ENCODE measurements at regions not wholly inside any gene's neighbourhood (a gene's known extent, or its start where the extent isn't known, plus 50 kb on each side); places are given as distances from the start of the nearest gene placed in this dataset.

DNA sequence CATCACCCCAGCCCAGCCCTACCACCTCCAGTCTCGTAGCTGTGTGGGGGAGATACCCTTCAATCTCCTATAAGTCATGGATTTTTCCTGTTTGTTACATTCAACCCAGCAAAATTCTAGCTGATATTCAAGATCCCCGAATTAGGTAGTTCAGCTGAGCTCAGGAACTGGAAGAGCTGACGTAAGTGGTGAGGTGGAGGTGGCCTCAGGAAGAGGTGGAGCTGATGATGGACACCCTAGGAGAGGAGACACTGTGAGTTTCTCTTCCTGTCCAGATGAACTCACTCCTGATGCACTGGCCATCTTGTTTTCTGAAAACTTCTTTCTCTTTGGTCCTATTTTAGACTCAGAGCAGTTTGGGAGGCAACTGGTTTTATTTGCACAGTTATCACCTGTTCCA is 90.5 kb upstream of the PITRM1 start:
- H3K4me3 ChIP-seq (ENCODE audit: low read depth, low read length) = no peak overlapping the region
- TF ChIP-seq MYC (IDR thresholded peaks at IDR 0.05; ENCODE audit: low read depth, low read length) = no peak
- no peak for TF ChIP-seq POLR2A (IDR thresholded peaks at IDR 0.05; ENCODE audit: extremely low read depth, insufficient read length)
- DNase-seq (ENCODE audit: low read depth) = no peak

DNA sequence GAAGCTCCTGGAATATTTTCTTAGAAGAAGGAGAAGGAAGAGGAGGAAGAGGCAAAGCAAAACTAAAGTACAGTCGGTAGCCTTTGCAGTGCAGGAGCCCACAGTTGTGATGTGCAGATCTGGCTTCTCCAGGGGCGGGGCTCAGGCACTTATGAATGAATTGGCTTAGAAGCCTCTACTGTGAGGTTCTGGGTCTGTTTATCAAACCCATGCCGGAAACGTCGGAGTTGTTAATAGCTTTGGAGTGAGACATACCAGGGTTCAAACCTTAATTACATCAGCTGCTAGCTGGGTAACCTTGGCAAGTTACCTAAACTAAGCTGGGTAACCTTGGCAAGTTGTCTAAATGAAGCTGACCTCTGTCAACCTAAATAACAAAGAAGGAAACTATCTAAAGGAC is 89.3 kb upstream of the PITRM1 start:
- DNase-seq (ENCODE audit: low read depth) = no peak
- TF ChIP-seq, protein P1, sequence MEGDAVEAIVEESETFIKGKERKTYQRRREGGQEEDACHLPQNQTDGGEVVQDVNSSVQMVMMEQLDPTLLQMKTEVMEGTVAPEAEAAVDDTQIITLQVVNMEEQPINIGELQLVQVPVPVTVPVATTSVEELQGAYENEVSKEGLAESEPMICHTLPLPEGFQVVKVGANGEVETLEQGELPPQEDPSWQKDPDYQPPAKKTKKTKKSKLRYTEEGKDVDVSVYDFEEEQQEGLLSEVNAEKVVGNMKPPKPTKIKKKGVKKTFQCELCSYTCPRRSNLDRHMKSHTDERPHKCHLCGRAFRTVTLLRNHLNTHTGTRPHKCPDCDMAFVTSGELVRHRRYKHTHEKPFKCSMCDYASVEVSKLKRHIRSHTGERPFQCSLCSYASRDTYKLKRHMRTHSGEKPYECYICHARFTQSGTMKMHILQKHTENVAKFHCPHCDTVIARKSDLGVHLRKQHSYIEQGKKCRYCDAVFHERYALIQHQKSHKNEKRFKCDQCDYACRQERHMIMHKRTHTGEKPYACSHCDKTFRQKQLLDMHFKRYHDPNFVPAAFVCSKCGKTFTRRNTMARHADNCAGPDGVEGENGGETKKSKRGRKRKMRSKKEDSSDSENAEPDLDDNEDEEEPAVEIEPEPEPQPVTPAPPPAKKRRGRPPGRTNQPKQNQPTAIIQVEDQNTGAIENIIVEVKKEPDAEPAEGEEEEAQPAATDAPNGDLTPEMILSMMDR (IDR thresholded peaks at IDR 0.05; ENCODE audit: low read depth, low read length) = no peak
- TF ChIP-seq, protein P2, sequence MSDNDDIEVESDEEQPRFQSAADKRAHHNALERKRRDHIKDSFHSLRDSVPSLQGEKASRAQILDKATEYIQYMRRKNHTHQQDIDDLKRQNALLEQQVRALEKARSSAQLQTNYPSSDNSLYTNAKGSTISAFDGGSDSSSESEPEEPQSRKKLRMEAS (IDR thresholded peaks at IDR 0.05; ENCODE audit: low read depth, low read length) = no peak
- TF ChIP-seq POLR2A (IDR thresholded peaks at IDR 0.05; ENCODE audit: extremely low read depth, insufficient read length) (no peak), MYC (IDR thresholded peaks at IDR 0.05; ENCODE audit: low read depth, low read length) (no peak)
- no peak overlapping the region for H3K4me3 ChIP-seq (ENCODE audit: low read depth, low read length)

DNA sequence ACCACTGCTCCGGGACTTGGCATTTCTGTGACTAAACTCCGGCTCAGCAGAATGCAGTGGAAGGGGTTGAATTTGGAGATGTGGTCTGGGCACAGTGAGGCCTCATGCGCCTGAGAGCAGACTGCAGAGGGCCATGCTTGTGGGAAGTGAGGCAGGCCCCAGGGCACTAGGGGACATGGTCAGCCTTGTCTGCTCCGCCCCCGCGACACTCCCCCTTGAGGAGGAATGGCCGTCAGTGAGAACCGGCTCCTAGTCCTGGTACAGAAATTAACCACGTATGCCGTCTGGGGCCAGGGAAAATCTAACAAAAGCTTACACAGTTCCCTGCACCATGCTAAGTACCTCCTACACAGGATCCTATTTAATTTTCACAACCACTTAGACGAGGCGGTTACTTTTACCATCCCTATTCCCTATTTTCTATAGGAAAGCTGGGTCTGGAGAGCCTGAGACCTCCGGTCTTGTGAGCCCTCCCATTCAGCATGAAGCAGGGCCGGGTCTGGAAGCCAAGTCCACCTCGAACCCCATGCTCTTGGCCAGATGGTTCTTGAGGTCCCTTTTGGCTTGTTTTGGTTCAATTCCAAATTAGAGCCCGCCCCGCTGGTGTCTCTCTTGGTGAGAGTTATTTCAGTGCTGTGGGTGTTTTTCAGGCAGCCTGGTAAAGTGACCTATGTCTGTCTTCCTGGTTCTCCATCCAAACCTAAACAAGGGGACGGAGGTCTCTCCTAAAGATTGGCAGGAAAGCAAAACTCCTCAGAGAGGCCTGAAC is 87.7 kb upstream of the PITRM1 start:
- TF ChIP-seq, protein P1 (IDR thresholded peaks at IDR 0.05; ENCODE audit: low read depth, low read length) = no peak
- TF ChIP-seq MYC (IDR thresholded peaks at IDR 0.05; ENCODE audit: low read depth, low read length) (no peak), POLR2A (IDR thresholded peaks at IDR 0.05; ENCODE audit: extremely low read depth, insufficient read length) (no peak)
- TF ChIP-seq, protein P2 (IDR thresholded peaks at IDR 0.05; ENCODE audit: low read depth, low read length) = no peak
- H3K4me3 ChIP-seq (ENCODE audit: low read depth, low read length) = no peak overlapping the region
- no peak for DNase-seq (ENCODE audit: low read depth)

DNA sequence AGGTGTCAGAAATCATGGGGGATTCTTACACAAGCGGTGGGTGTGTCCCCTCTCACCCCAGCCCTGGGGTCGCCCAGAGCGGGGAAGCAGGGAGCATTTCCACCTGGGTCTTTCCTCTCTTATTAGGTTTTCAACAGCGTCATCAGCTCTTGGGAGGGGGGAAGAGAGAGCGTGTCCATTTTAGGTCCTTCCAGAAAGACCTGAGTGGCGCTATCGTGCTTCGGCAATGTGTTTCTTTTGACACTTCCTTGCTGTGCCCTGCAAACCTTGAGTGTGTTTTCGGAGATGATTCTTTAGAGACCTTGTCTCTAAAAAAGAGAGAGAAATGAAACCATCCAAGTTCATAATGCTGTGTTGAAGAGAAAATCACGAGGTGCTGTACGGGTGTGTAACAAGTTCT is 86.9 kb upstream of the PITRM1 start:
- no peak overlapping the region for H3K4me3 ChIP-seq (ENCODE audit: low read depth, low read length)
- no peak for DNase-seq (ENCODE audit: low read depth)
- no peak for TF ChIP-seq MYC (IDR thresholded peaks at IDR 0.05; ENCODE audit: low read depth, low read length)
- TF ChIP-seq, protein P1 (IDR thresholded peaks at IDR 0.05; ENCODE audit: low read depth, low read length) = no peak

DNA sequence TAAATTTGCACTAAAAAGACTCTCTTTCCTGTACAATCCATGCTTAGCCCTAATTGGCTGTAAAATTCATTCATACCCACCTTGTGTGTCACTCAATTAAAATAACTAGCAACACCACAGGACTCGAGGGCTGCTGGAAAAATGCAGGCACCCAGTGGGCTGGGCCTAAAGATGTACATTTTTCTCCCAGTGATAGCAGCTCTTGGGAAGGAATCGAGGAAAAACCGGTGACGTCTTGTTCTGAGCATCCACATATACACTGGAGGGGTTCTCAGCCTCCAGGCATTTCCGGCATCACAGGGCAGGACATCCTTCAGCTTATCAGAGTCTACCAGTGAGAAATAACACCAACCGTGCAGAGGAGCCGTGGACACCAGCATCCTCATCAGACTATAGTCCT is 85.8 kb upstream of the PITRM1 start:
- H3K4me3 ChIP-seq (ENCODE audit: low read depth, low read length) = no peak overlapping the region
- TF ChIP-seq, protein P2 (IDR thresholded peaks at IDR 0.05; ENCODE audit: low read depth, low read length) = no peak
- TF ChIP-seq POLR2A (IDR thresholded peaks at IDR 0.05; ENCODE audit: extremely low read depth, insufficient read length) (no peak), MYC (IDR thresholded peaks at IDR 0.05; ENCODE audit: low read depth, low read length) (no peak)
- TF ChIP-seq, protein P1 (IDR thresholded peaks at IDR 0.05; ENCODE audit: low read depth, low read length) = no peak
- DNase-seq (ENCODE audit: low read depth) = no peak

DNA sequence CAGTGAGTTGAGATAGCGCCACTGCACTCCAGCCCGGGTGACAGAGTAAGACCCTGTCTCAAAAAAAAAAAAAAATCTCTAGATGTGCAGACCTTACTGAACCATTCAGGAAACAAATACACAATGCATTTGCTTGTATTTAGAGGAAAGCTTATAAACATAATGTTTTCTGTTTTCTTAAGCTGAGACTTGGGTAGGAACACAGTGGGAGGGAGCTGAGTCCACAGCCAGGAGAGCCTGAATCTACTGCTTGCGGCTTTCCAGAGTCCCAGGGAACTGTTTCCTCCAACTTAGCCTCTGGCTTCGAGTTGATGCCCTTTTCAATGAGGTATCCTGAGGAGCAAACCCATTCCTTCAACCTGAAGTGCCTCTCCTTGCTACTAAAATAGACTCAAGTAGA is 83.0 kb upstream of the PITRM1 start:
- TF ChIP-seq MYC (IDR thresholded peaks at IDR 0.05; ENCODE audit: low read depth, low read length) (no peak), POLR2A (IDR thresholded peaks at IDR 0.05; ENCODE audit: extremely low read depth, insufficient read length) (no peak)
- TF ChIP-seq, protein P2 (IDR thresholded peaks at IDR 0.05; ENCODE audit: low read depth, low read length) = no peak
- TF ChIP-seq, protein P1 (IDR thresholded peaks at IDR 0.05; ENCODE audit: low read depth, low read length) = no peak
- DNase-seq (ENCODE audit: low read depth) = no peak
- no peak overlapping the region for H3K4me3 ChIP-seq (ENCODE audit: low read depth, low read length)
